ENCODE measurements at regions not wholly inside any gene's neighbourhood (a gene's known extent, or its start where the extent isn't known, plus 50 kb on each side); places are given as distances from the start of the nearest gene placed in this dataset.

- DNase-seq (ENCODE audit: insufficient read length, low spot score), result no peak
- peak; percentile 72 for TF ChIP-seq CTCF (IDR thresholded peaks at IDR 0.05; ENCODE audit: insufficient read depth, missing control alignments)
- FAIRE-seq, result peak; percentile 6
Observed at GRCh38 chr4:27861381-27861787, 1000.7 kb downstream of the STIM2 start.

- DNase-seq (ENCODE audit: insufficient read length, low spot score) (no peak), FAIRE-seq (no peak)
- no peak for TF ChIP-seq CTCF (IDR thresholded peaks at IDR 0.05; ENCODE audit: insufficient read depth, missing control alignments)
Observed at GRCh38 chr4:27861802-27862201, 1001.2 kb downstream of the STIM2 start.

GRCh38 chr4:27873596-27873995 is 1013.0 kb downstream of the STIM2 start:
- FAIRE-seq (no peak), DNase-seq (ENCODE audit: insufficient read length, low spot score) (no peak)
- no peak for TF ChIP-seq CTCF (IDR thresholded peaks at IDR 0.05; ENCODE audit: insufficient read depth, missing control alignments)

GRCh38 chr4:27881705-27882104 is 1021.1 kb downstream of the STIM2 start:
- DNase-seq (ENCODE audit: insufficient read length, low spot score), result no peak
- no peak for FAIRE-seq

GRCh38 chr4:27886120-27886519 is 1025.5 kb downstream of the STIM2 start:
- TF ChIP-seq CTCF (IDR thresholded peaks at IDR 0.05; ENCODE audit: insufficient read depth, missing control alignments), result no peak
- no peak for FAIRE-seq

More at GRCh38 chr4:27881705-27882104, 1021.1 kb downstream of the STIM2 start:
- no peak for TF ChIP-seq CTCF (IDR thresholded peaks at IDR 0.05; ENCODE audit: insufficient read depth, missing control alignments)

GRCh38 chr4:27887646-27888045 is 1027.0 kb downstream of the STIM2 start:
- DNase-seq (ENCODE audit: insufficient read length, low spot score), result no peak
- no peak for TF ChIP-seq CTCF (IDR thresholded peaks at IDR 0.05; ENCODE audit: insufficient read depth, missing control alignments)
- FAIRE-seq, result peak; percentile 25

More at GRCh38 chr4:27886120-27886519, 1025.5 kb downstream of the STIM2 start:
- no peak for DNase-seq (ENCODE audit: insufficient read length, low spot score)

GRCh38 chr4:27888505-27888904 is 1027.9 kb downstream of the STIM2 start:
- FAIRE-seq (no peak), DNase-seq (ENCODE audit: insufficient read length, low spot score) (no peak)
- no peak for TF ChIP-seq CTCF (IDR thresholded peaks at IDR 0.05; ENCODE audit: insufficient read depth, missing control alignments)
